ENCODE measurements at regions not wholly inside any gene's neighbourhood (a gene's known extent, or its start where the extent isn't known, plus 50 kb on each side); places are given as distances from the start of the nearest gene placed in this dataset.

- Histone ChIP-seq H3K4me1 (ENCODE audit: insufficient read depth, low read length, poor library complexity, severe bottlenecking) (peaks cover 7% of the 10 kb centered on the region), H3K4me3 (ENCODE audit: low read depth, low read length, poor library complexity, severe bottlenecking) (no peak overlapping the region), H3K9me3 (ENCODE audit: low read depth, low read length, poor library complexity, severe bottlenecking) (no peaks in the 10 kb centered on the region), H3K27me3 (replicated peaks; ENCODE audit: insufficient read depth, low read depth, low read length, poor library complexity) (no peaks in the 10 kb centered on the region), H3K27ac (ENCODE audit: low read depth, low read length, poor library complexity, severe bottlenecking) (no peak overlapping the region), H3K36me3 (ENCODE audit: insufficient read depth, low read length, poor library complexity, severe bottlenecking) (no peaks in the 10 kb centered on the region)
- no TSS peak for BruUV-seq (replicated peaks)
- ChIA-PET CTCF (no interaction called here), POLR2A (ENCODE audit: low non-redundant PET) (no interaction called here)
- TF ChIP-seq EZH2 (IDR thresholded peaks at IDR 0.05; ENCODE audit: borderline replicate concordance, low read depth, low read length, poor library complexity, severe bottlenecking) (no peak), CTCF (conservative IDR thresholded peaks at IDR 0.05; ENCODE audit: low read depth, low read length) (no peak)
- no peak for DNase-seq (ENCODE audit: low spot score)
- intact Hi-C loops (cut with micrococcal nuclease; ENCODE audit: unreplicated experiment), result no loop called here
Observed at GRCh38 chr7:91801331-91801983, 79.0 kb downstream of the MTERF1 start.

GRCh38 chr7:91811236-91811635 lies 69.3 kb downstream of the MTERF1 start:
- no peak overlapping the region for H3K27ac ChIP-seq (ENCODE audit: low read depth, low read length, poor library complexity, severe bottlenecking)
- TF ChIP-seq CTCF (conservative IDR thresholded peaks at IDR 0.05; ENCODE audit: low read depth, low read length) (no peak), EZH2 (IDR thresholded peaks at IDR 0.05; ENCODE audit: borderline replicate concordance, low read depth, low read length, poor library complexity, severe bottlenecking) (no peak)
- DNase-seq (ENCODE audit: low spot score), result no peak
- CTCF ChIA-PET, result no interaction called here
- peaks cover 11% of the 10 kb centered on the region for H3K4me1 ChIP-seq (ENCODE audit: insufficient read depth, low read length, poor library complexity, severe bottlenecking)
- no peak overlapping the region for H3K4me3 ChIP-seq (ENCODE audit: low read depth, low read length, poor library complexity, severe bottlenecking)
- POLR2A ChIA-PET (ENCODE audit: low non-redundant PET), result no interaction called here
- intact Hi-C loops (cut with micrococcal nuclease; ENCODE audit: unreplicated experiment), result no loop called here
- H3K27me3 ChIP-seq (replicated peaks; ENCODE audit: insufficient read depth, low read depth, low read length, poor library complexity), result no peaks in the 10 kb centered on the region
- no peaks in the 10 kb centered on the region for H3K9me3 ChIP-seq (ENCODE audit: low read depth, low read length, poor library complexity, severe bottlenecking)
- H3K36me3 ChIP-seq (ENCODE audit: insufficient read depth, low read length, poor library complexity, severe bottlenecking), result no peaks in the 10 kb centered on the region
- BruUV-seq (replicated peaks), result no TSS peak

GRCh38 chr7:91811641-91812040 lies 68.9 kb downstream of the MTERF1 start:
- ChIA-PET CTCF (no interaction called here), POLR2A (ENCODE audit: low non-redundant PET) (no interaction called here)
- peaks cover 11% of the 10 kb centered on the region for H3K4me1 ChIP-seq (ENCODE audit: insufficient read depth, low read length, poor library complexity, severe bottlenecking)
- H3K27ac ChIP-seq (ENCODE audit: low read depth, low read length, poor library complexity, severe bottlenecking), result no peak overlapping the region
- intact Hi-C loops (cut with micrococcal nuclease; ENCODE audit: unreplicated experiment), result no loop called here
- DNase-seq (ENCODE audit: low spot score), result no peak
- no peaks in the 10 kb centered on the region for H3K9me3 ChIP-seq (ENCODE audit: low read depth, low read length, poor library complexity, severe bottlenecking)
- H3K4me3 ChIP-seq (ENCODE audit: low read depth, low read length, poor library complexity, severe bottlenecking), result no peak overlapping the region
- no peaks in the 10 kb centered on the region for H3K27me3 ChIP-seq (replicated peaks; ENCODE audit: insufficient read depth, low read depth, low read length, poor library complexity)
- TF ChIP-seq CTCF (conservative IDR thresholded peaks at IDR 0.05; ENCODE audit: low read depth, low read length) (no peak), EZH2 (IDR thresholded peaks at IDR 0.05; ENCODE audit: borderline replicate concordance, low read depth, low read length, poor library complexity, severe bottlenecking) (no peak)
- no TSS peak for BruUV-seq (replicated peaks)
- H3K36me3 ChIP-seq (ENCODE audit: insufficient read depth, low read length, poor library complexity, severe bottlenecking), result no peaks in the 10 kb centered on the region

All from A673 (cell line).